ENCODE measurements at regions not wholly inside any gene's neighbourhood (a gene's known extent, or its start where the extent isn't known, plus 50 kb on each side); places are given as distances from the start of the nearest gene placed in this dataset.

DNA sequence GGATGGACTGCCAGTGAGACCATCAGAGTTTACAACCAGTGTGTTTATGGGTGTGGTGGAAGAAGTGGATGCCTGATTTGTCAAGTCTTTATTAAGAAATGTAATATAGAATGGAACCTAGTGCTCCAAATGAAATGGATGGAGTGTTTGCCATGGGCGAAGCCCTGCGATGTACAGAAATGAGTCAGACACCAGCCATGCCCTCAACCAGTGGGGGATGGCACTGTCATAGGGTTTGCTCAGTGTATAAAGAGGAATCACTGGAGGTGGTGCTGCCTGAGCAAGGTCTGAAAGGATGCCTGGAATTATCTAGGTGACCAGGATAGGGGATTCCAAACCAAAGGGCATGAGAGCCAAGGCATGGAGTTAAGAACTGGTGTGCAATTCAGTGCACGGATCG lies 120.9 kb upstream of the MTNR1B start:
- TF ChIP-seq, protein P1, sequence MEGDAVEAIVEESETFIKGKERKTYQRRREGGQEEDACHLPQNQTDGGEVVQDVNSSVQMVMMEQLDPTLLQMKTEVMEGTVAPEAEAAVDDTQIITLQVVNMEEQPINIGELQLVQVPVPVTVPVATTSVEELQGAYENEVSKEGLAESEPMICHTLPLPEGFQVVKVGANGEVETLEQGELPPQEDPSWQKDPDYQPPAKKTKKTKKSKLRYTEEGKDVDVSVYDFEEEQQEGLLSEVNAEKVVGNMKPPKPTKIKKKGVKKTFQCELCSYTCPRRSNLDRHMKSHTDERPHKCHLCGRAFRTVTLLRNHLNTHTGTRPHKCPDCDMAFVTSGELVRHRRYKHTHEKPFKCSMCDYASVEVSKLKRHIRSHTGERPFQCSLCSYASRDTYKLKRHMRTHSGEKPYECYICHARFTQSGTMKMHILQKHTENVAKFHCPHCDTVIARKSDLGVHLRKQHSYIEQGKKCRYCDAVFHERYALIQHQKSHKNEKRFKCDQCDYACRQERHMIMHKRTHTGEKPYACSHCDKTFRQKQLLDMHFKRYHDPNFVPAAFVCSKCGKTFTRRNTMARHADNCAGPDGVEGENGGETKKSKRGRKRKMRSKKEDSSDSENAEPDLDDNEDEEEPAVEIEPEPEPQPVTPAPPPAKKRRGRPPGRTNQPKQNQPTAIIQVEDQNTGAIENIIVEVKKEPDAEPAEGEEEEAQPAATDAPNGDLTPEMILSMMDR (conservative IDR thresholded peaks at IDR 0.05; ENCODE audit: low read depth, low read length), result no peak
- DNase-seq (ENCODE audit: low read depth), result no peak
- H3K4me3 ChIP-seq (ENCODE audit: low read depth, low read length), result no peak overlapping the region

DNA sequence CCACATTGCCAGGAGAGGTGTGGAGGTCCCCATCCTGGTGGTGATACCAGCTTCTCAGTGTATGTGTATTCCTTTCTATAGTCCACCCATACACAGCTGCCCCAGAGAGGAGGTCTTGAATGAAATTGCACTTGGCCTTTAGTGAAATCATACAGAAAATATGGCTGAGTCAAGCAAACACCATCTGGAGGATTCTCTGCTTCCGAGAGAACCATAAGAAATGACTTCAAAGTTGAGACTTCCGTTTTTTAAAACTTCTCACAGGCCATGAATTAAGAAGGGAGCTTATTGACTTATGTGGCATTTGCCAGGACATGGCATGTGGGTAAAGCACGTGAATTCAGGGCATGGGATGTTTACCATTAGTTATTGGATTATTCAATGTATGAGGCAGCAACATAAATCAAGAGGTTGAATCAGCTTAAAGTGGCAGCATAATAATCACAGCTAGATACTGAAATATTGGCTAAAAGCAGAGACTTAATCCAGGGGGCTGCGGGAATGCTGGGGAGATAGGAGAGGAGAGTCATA lies 119.1 kb upstream of the MTNR1B start:
- no peak overlapping the region for H3K4me3 ChIP-seq (ENCODE audit: low read depth, low read length)
- TF ChIP-seq, protein P1 (conservative IDR thresholded peaks at IDR 0.05; ENCODE audit: low read depth, low read length), result no peak

DNA sequence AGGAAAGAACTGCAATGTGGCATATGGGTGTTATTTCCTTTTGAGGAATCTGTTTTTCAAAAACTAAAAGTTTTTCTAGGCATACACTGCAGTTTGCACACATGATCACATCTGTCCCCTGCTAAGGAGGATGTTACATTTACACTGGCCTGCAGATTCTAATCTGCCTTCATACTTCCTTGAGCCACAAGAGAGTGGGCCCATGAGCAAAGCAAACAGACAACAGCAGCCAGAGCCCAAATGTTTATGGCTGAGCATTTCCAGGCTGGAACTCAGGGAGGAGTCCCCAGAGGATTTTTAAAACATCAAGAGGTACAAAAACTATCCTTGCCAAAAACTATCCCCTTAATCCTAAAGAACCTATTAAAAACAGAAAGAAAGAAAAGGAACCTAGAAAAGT lies 117.2 kb upstream of the MTNR1B start:
- DNase-seq (ENCODE audit: low read depth), result no peak
- no peak overlapping the region for H3K4me3 ChIP-seq (ENCODE audit: low read depth, low read length)
- TF ChIP-seq, protein P1 (conservative IDR thresholded peaks at IDR 0.05; ENCODE audit: low read depth, low read length), result no peak

More for the DNA sequence above, 119.1 kb upstream of the MTNR1B start:
- DNase-seq (ENCODE audit: low read depth), result no peak

DNA sequence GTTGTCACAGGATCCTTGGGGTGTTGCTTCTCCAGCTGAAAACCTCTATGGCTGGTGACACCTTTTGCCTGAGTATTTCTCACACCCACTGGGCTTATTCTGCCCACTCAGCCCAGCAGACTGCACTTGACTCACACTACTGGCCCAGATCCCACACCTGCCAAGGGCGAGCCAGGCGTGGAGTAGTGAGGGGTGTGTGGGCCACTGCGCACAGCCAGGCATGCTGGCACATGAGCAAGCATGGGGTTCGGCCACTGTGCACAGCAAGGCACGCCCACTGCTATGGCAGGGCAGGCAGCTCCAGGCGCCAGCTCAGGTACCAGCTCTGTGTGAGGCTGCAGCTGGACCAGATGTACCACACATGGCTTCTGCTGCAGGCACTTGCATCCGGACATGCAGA lies 116.5 kb upstream of the MTNR1B start:
- H3K4me3 ChIP-seq (ENCODE audit: low read depth, low read length), result no peak overlapping the region
- TF ChIP-seq, protein P1 (conservative IDR thresholded peaks at IDR 0.05; ENCODE audit: low read depth, low read length), result no peak
- DNase-seq (ENCODE audit: low read depth), result no peak

DNA sequence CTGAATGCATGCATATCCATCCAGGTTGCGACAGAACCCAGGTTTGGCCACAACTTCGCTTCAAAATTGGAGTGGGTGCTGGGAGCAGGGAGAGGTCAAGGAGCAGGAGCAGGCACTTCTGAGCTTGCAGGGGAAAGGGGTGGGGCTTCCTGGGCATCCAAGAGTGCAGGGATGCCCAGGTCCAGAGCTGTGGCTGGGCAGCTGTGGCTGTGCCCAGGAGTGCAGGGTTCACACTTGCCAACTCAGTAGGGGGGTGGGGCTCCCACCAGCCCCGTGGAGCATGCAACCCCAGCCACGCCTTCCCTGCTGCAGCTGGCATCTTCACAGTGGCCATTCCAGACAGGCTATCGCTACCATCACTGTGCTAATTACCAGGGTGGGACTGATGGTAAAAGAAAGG lies 115.3 kb upstream of the MTNR1B start:
- TF ChIP-seq, protein P1 (conservative IDR thresholded peaks at IDR 0.05; ENCODE audit: low read depth, low read length), result no peak
- no peak overlapping the region for H3K4me3 ChIP-seq (ENCODE audit: low read depth, low read length)
- no peak for DNase-seq (ENCODE audit: low read depth)

DNA sequence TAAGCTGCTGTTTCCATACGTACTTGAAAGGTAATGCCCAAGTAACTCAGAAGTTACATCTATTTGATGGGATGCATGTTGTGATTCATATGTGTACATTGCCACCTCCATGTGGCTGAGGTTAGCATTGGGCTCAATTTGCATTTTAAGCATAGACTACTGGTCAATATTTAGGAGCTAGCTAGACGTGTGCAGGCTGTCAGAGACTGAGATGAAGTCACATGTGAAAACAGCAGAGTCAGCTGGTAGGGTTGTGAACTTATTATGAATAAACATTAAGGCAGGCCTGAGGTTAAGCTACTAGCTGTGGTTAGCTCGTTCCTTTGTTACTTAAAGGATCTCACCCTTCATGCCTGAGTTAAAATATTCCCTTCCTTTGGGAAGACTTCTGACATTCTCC lies 114.5 kb upstream of the MTNR1B start:
- TF ChIP-seq, protein P1 (conservative IDR thresholded peaks at IDR 0.05; ENCODE audit: low read depth, low read length), result no peak
- no peak overlapping the region for H3K4me3 ChIP-seq (ENCODE audit: low read depth, low read length)
- DNase-seq (ENCODE audit: low read depth), result no peak

DNA sequence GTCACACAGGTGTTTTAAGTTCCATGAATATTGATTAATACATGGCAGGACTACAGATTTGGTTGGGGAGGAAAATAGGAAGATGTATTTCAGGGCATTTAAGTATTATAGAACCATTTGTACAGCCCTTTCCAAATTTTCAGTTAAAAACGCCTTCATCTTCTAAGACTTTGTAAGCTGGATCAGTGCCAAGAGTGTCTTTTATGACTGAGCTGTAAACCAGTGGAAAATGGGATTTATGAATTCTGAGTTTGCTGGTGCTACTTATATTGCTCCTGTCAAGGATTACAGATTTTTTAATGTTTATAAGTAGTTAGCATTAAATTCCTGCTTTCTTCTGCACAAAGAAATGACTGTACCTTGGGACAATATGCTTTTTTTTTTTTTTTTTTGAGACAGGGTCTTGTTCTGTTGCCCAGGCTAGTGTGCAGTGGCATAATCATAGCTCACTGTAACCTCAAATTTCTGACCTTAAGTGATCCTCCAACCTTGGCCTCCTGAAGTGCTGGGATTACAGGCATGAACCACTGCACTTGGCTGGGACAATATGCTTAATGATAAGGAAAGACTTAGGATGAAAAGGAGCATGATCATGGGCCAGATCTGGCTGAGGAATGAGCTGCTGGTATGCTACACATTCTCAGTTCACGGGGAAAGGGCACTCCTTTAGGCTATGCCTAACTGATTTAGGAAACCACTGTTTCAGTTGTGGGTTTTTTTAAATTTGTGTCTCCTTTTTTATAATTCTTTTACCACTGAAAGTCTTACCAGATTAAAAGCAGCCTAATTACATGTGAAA lies 113.6 kb upstream of the MTNR1B start:
- TF ChIP-seq, protein P1 (conservative IDR thresholded peaks at IDR 0.05; ENCODE audit: low read depth, low read length), result no peak
- DNase-seq (ENCODE audit: low read depth), result no peak

More for the DNA sequence above, 113.6 kb upstream of the MTNR1B start:
- no peak overlapping the region for H3K4me3 ChIP-seq (ENCODE audit: low read depth, low read length)

Data from choroid plexus epithelial cell (primary cell).